GM12878 (cell line): ENCODE measurements at regions not wholly inside any gene's neighbourhood (a gene's known extent, or its start where the extent isn't known, plus 50 kb on each side); places are given as distances from the start of the nearest gene placed in this dataset.

Source experiments
- ATAC-seq: fragments of 200-7000 bp; cut with Tn5 transposase; 3 replicates; pipeline ENCODE4 v1.9.1; 2020; ENCODE audit warnings: mild to moderate bottlenecking, moderate library complexity
- BruUV-seq: library from RNA; stranded (reverse); fragments of 400-500 nt; replicated peaks from 2 replicates; lab custom pipeline; 2021; lab: Mats Ljungman, UMichigan
- CTCF ChIA-PET: fragments of 300-600 bp; sonication (Branson Sonifier 250); formaldehyde crosslinking; extraction: SDS; loops from one replicate; lab custom pipeline; 2021; ENCODE audit warnings: inconsistent platforms; lab: Yijun Ruan, JAX
- POLR2A ChIA-PET: fragments of 350-600 bp; formaldehyde crosslinking; extraction: SDS; loops from one replicate; lab custom pipeline; 2021; ENCODE audit warnings: inconsistent platforms; lab: Charles Lee
- RAD21 ChIA-PET: fragments of 300-600 bp; sonication (Branson Sonifier 250); formaldehyde crosslinking; loops from one replicate; lab custom pipeline; 2023; ENCODE audit warnings: antibody characterized with exemption; ENCODE audit not compliant: unreplicated experiment; lab: Charles Lee
- SMC1A ChIA-PET: fragments of 300-600 bp; sonication (Branson Sonifier 250); formaldehyde crosslinking; loops from one replicate; lab custom pipeline; 2023; ENCODE audit not compliant: unreplicated experiment, uncharacterized antibody; lab: Charles Lee
- DNase-seq: peaks from one replicate; pipeline ENCODE4 v3.0.0-alpha.2; 2011; ENCODE audit warnings: low read depth, low spot score
- FAIRE-seq: peaks from 3 replicates; lab custom pipeline; 2011; peaks lifted over from hg19 to GRCh38; lab: Jason Lieb, UNC
- H2AFZ ChIP-seq: 2 replicates; pipeline ENCODE4 v1.6.0; 2011; ENCODE audit warnings: low read depth, low read length, control low read depth; ENCODE audit not compliant: control insufficient read depth
- H3K27ac ChIP-seq: 2 replicates; pipeline ENCODE4 v1.5.1; 2011; ENCODE audit warnings: control low read depth; ENCODE audit not compliant: control insufficient read depth, insufficient read depth
- H3K27me3 ChIP-seq, 2 experiments: replicated peaks in 1 of 2; 2 replicates each; pipeline versions ENCODE4 v1.6.0 to v1.6.1; 2011; ENCODE audit warnings: low read length in 1 of 2; ENCODE audit not compliant: control insufficient read depth in 2 of 2, insufficient read depth in 2 of 2
- H3K36me3 ChIP-seq, 2 experiments: 2 replicates each; pipeline ENCODE4 v1.5.1; 2011; ENCODE audit warnings: low read length in 1 of 2; ENCODE audit not compliant: control insufficient read depth in 2 of 2, insufficient read depth in 2 of 2
- H3K4me1 ChIP-seq: 2 replicates; pipeline ENCODE4 v1.6.1; 2011; ENCODE audit warnings: mild to moderate bottlenecking, low read length, moderate library complexity, mixed read lengths; ENCODE audit not compliant: control insufficient read depth, insufficient read depth
- H3K4me2 ChIP-seq: 2 replicates; pipeline ENCODE4 v1.6.0; 2011; ENCODE audit warnings: control low read depth; ENCODE audit not compliant: control insufficient read depth, insufficient read depth
- H3K4me3 ChIP-seq: fragments of 200-600 bp; sonication (generic); 2 replicates; pipeline ENCODE4 v1.5.1; 2016
- H3K79me2 ChIP-seq: 2 replicates; pipeline ENCODE4 v1.6.0; 2011; ENCODE audit warnings: low read length; ENCODE audit not compliant: control insufficient read depth, insufficient read depth
- H3K9ac ChIP-seq: 2 replicates; pipeline ENCODE4 v1.8.0; 2011; ENCODE audit warnings: low read length, control low read depth, mixed read lengths; ENCODE audit not compliant: control insufficient read depth, insufficient read depth
- H3K9me3 ChIP-seq: replicated peaks from 3 replicates; pipeline ENCODE4 v1.5.1; 2011; ENCODE audit warnings: mild to moderate bottlenecking, low read length; ENCODE audit not compliant: control insufficient read depth, insufficient read depth
- H4K20me1 ChIP-seq: 2 replicates; pipeline ENCODE4 v1.6.0; 2011; ENCODE audit not compliant: control insufficient read depth, insufficient read depth
- BRCA1 ChIP-seq: IDR thresholded peaks from 2 replicates; pipeline ENCODE4 v1.6.1; 2011; ENCODE audit warnings: low read depth, low read length, improper control_type of control experiment
- CBX5 ChIP-seq: sonication (generic); IDR thresholded peaks from 2 replicates; pipeline ENCODE4 v1.6.1; 2016; ENCODE audit warnings: low read depth, moderate library complexity, mild to moderate bottlenecking, inconsistent platforms
- CEBPZ ChIP-seq: fragments of 150-350 bp; IDR thresholded peaks from 2 replicates; pipeline ENCODE4 v1.6.1; 2016; ENCODE audit warnings: low read depth, low read length
- EGR1 ChIP-seq, 2 experiments: IDR thresholded peaks; 1 replicate in 1 of 2; 2 replicates in 1 of 2; pipeline ENCODE4 v1.6.1; 2011 to 2012; ENCODE audit warnings: low read depth in 2 of 2, low read length in 2 of 2, borderline replicate concordance in 1 of 2, mild to moderate bottlenecking in 1 of 2, moderate library complexity in 1 of 2
- RAD21 ChIP-seq: IDR thresholded peaks from 2 replicates; pipeline ENCODE4 v1.6.1; 2011; ENCODE audit warnings: mild to moderate bottlenecking, low read depth, low read length, moderate library complexity; ENCODE audit not compliant: insufficient read depth
- RAD51 ChIP-seq: fragments of 450-650 bp; IDR thresholded peaks from 2 replicates; pipeline ENCODE4 v1.6.1; 2016; ENCODE audit warnings: moderate library complexity, mild to moderate bottlenecking, inconsistent platforms
- RFX5 ChIP-seq: IDR thresholded peaks from 2 replicates; pipeline ENCODE4 v1.6.1; 2011; ENCODE audit warnings: low read depth, low read length, improper control_type of control experiment
- SKIL ChIP-seq: fragments of 450-650 bp; IDR thresholded peaks from 2 replicates; pipeline ENCODE4 v1.6.1; 2017; ENCODE audit warnings: mild to moderate bottlenecking, low read depth, inconsistent platforms; ENCODE audit not compliant: poor library complexity, severe bottlenecking
- SMC3 ChIP-seq: IDR thresholded peaks from 2 replicates; pipeline ENCODE4 v1.6.1; 2011; ENCODE audit warnings: low read length, improper control_type of control experiment, borderline replicate concordance
- TARDBP ChIP-seq: IDR thresholded peaks from 2 replicates; pipeline ENCODE4 v1.6.1; 2016; ENCODE audit warnings: borderline replicate concordance
- TCF12 ChIP-seq: IDR thresholded peaks from 2 replicates; pipeline ENCODE4 v1.6.1; 2011; ENCODE audit warnings: low read depth, mild to moderate bottlenecking, low read length
- USF1 ChIP-seq: IDR thresholded peaks from 2 replicates; pipeline ENCODE4 v1.6.1; 2011; ENCODE audit warnings: borderline replicate concordance, low read depth, mild to moderate bottlenecking, moderate library complexity, mixed read lengths, low read length; ENCODE audit not compliant: insufficient read depth; ENCODE audit errors: extremely low read length
- ZNF217 ChIP-seq: fragments of 450-650 bp; IDR thresholded peaks from 2 replicates; pipeline ENCODE4 v1.6.1; 2017; ENCODE audit warnings: antibody characterized with exemption, mild to moderate bottlenecking
- WGBS: methylation state at CpG from one replicate; pipeline ENCODE4 v1.1.6; 2016; ENCODE audit warnings: low lambda C conversion rate; ENCODE audit not compliant: insufficient replicate concordance, insufficient coverage; ENCODE audit errors: missing lambda C conversion rate; 5-methylcytosine and 5-hydroxymethylcytosine counted together
- in situ Hi-C: fragments of 300-500 bp; cut with MboI; formaldehyde crosslinking; loops from 9 replicates; pipeline ENCODE4 v1.14.3; 2018; ENCODE audit warnings: mixed read lengths
- intact Hi-C: fragments of 100-400 bp; cut with micrococcal nuclease; formaldehyde crosslinking; loops from one replicate; pipeline ENCODE4 v1.14.2; 2022; ENCODE audit not compliant: unreplicated experiment

GRCh38 chr7:25809441-25809840 is 342.6 kb upstream of the NFE2L3 start (continued):
- TF ChIP-seq RFX5 (no peak), SKIL (no peak), USF1 (no peak)

- no peak for FAIRE-seq
- 35% methylated on average over 9 of the region's 9 CpGs for WGBS
These were observed 339.7 kb upstream of the NFE2L3 start for GRCh38 chr7:25812086-25812850.

More at GRCh38 chr7:25812086-25812850, 339.7 kb upstream of the NFE2L3 start:
- in situ Hi-C loops: no loop called here
- no peak for ATAC-seq
- no peaks in the 10 kb centered on the region for H3K4me1 ChIP-seq
- H3K79me2 ChIP-seq: no peaks in the 10 kb centered on the region
- no peaks in the 10 kb centered on the region for H3K9me3 ChIP-seq
- ChIA-PET CTCF (no interaction called here), POLR2A (no interaction called here), RAD21 (no interaction called here), SMC1A (no interaction called here)
- TF ChIP-seq EGR1 (IDR thresholded peaks at IDR 0.05; ENCODE audit: borderline replicate concordance in 1 of 2, low read depth in 2 of 2, low read length in 2 of 2) (no peak), TARDBP (no peak), CBX5 (no peak), TCF12 (no peak), ZNF217 (no peak), CEBPZ (no peak), RAD51 (no peak), BRCA1 (no peak), RAD21 (no peak), SMC3 (no peak)
- H3K4me3 ChIP-seq: no peak overlapping the region
- H3K36me3 ChIP-seq: no peaks in the 10 kb centered on the region
- no TSS peak for BruUV-seq
- intact Hi-C loops: no loop called here
- peaks cover 2 to 3% of the 10 kb centered on the region in 2 experiments; a peak in 2 of 4 replicates for H3K27me3 ChIP-seq
- no peak overlapping the region for H2AFZ ChIP-seq
- no peak overlapping the region for H3K27ac ChIP-seq
- H3K4me2 ChIP-seq: no peak overlapping the region
- H4K20me1 ChIP-seq: no peaks in the 10 kb centered on the region
- H3K9ac ChIP-seq: no peak overlapping the region
- no peak for DNase-seq
